AG08396 (cell line): ENCODE measurements at regions not wholly inside any gene's neighbourhood (a gene's known extent, or its start where the extent isn't known, plus 50 kb on each side); places are given as distances from the start of the nearest gene placed in this dataset.
A peak's percentile ranks its signal among the peaks of the same experiment; 100 is the strongest.

Experiments used
- DNase-seq: peaks from one replicate; pipeline ENCODE4 v3.0.0; 2012; ENCODE audit warnings: low spot score, mixed read lengths

GRCh38 chr5:163357636-163358035, 79.8 kb upstream of the CCNG1 start:
- no peak for DNase-seq

- no peak for DNase-seq
Observed at GRCh38 chr5:163360656-163361055, 76.7 kb upstream of the CCNG1 start.

- no peak for DNase-seq
Observed at GRCh38 chr5:163361450-163361849, 75.9 kb upstream of the CCNG1 start.

GRCh38 chr5:163362840-163363371, 74.5 kb upstream of the CCNG1 start:
- no peak for DNase-seq

- DNase-seq: no peak
Observed at GRCh38 chr5:163363389-163363788, 74.0 kb upstream of the CCNG1 start.

- no peak for DNase-seq
Observed at GRCh38 chr5:163366757-163367156, 70.6 kb upstream of the CCNG1 start.

GRCh38 chr5:163369776-163370385, 67.5 kb upstream of the CCNG1 start:
- DNase-seq: no peak

GRCh38 chr5:163373436-163374084, 63.8 kb upstream of the CCNG1 start:
- DNase-seq: no peak

- DNase-seq: no peak
Observed at GRCh38 chr5:163377982-163378381, 59.4 kb upstream of the CCNG1 start.

- peak; percentile 38 for DNase-seq
Observed at GRCh38 chr5:163379298-163380155, 57.9 kb upstream of the CCNG1 start.

GRCh38 chr5:163381832-163382231, 55.6 kb upstream of the CCNG1 start:
- no peak for DNase-seq

GRCh38 chr5:163383754-163384153, 53.6 kb upstream of the CCNG1 start:
- no peak for DNase-seq

- no peak for DNase-seq
Observed at GRCh38 chr5:163384669-163385068, 52.7 kb upstream of the CCNG1 start.

GRCh38 chr5:163385271-163385670, 52.1 kb upstream of the CCNG1 start:
- DNase-seq: no peak

GRCh38 chr5:163385824-163386223, 51.6 kb upstream of the CCNG1 start:
- DNase-seq: no peak

GRCh38 chr5:163386352-163386751, 51.0 kb upstream of the CCNG1 start:
- no peak for DNase-seq

- DNase-seq: no peak
Observed at GRCh38 chr5:163387589-163388343, 49.6 kb upstream of the CCNG1 start.
